Retinal pigment epithelial cell (primary cell): ENCODE measurements at regions not wholly inside any gene's neighbourhood (a gene's known extent, or its start where the extent isn't known, plus 50 kb on each side); places are given as distances from the start of the nearest gene placed in this dataset.

ENCODE experiments used
- DNase-seq: peaks from one replicate; pipeline ENCODE4 v3.0.0-alpha.2; 2010; ENCODE audit warnings: low read depth
- H3K4me3 ChIP-seq: 2 replicates; pipeline ENCODE4 v1.5.1; 2011; ENCODE audit warnings: mild to moderate bottlenecking, low read length, control low read depth, moderate library complexity
- CTCF ChIP-seq: conservative IDR thresholded peaks from 2 replicates; pipeline ENCODE4 v1.5.1; 2011; ENCODE audit warnings: low read depth, low read length, control low read depth, inconsistent platforms

GRCh38 chr9:89969881-89970639, 365.2 kb downstream of the GADD45G start:
- TF ChIP-seq CTCF = no peak
- H3K4me3 ChIP-seq = no peak overlapping the region
- no peak for DNase-seq

- no peak for DNase-seq
- no peak for TF ChIP-seq CTCF
- no peak overlapping the region for H3K4me3 ChIP-seq
Measured at GRCh38 chr9:89970701-89971100, 365.9 kb downstream of the GADD45G start.

DNA sequence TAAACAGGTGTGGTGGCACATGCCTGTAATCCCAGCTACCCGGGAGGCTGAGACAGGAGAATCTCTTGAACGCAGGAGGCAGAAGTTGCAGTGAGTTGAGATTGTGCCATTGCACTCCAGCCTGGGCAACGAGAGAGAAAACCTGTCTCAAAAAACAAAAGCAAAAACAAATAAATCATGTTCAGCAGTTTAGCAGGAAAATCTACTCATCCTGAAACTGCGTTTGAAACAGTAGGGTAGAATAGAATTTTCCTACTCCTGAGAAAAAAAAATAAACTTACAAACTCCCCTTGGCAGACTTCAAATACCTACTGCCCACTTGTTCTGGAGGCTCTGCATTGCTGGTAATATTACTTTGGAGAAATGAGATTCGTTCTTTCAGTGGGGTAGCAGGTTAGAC, 367.7 kb downstream of the GADD45G start:
- no peak overlapping the region for H3K4me3 ChIP-seq
- no peak for TF ChIP-seq CTCF
- no peak for DNase-seq

GRCh38 chr9:89974582-89974981, 369.8 kb downstream of the GADD45G start:
- DNase-seq = no peak
- H3K4me3 ChIP-seq = no peak overlapping the region
- TF ChIP-seq CTCF = no peak

DNA sequence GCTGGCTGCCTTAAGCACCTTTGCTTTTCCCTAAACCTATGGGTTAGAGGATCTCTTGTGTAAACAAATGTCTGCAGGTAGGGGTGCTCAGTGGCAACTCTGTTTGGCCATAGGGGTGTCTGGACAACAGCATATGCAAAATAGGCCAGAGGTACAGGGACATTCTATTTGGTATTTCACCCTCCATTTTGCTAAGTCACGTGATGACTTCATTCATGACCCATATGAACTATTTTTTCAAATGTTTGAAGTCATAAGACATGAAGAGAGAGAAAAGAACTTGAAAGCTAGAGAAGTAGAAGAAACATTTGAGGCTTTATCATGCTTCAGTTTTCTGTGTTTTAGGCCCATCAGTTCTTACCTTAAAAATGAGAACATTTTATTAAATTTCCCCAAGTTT, 370.2 kb downstream of the GADD45G start:
- H3K4me3 ChIP-seq = no peak overlapping the region
- TF ChIP-seq CTCF = no peak
- no peak for DNase-seq

- no peak overlapping the region for H3K4me3 ChIP-seq
- no peak for DNase-seq
- TF ChIP-seq CTCF = no peak
Measured at GRCh38 chr9:89975630-89976029, 370.8 kb downstream of the GADD45G start.

GRCh38 chr9:89978185-89978584, 373.4 kb downstream of the GADD45G start:
- peak; percentile 48 for TF ChIP-seq CTCF
- DNase-seq = no peak
- H3K4me3 ChIP-seq = no peak overlapping the region
